Tibial nerve (tissue), 4 donors: ENCODE measurements at regions not wholly inside any gene's neighbourhood (a gene's known extent, or its start where the extent isn't known, plus 50 kb on each side); places are given as distances from the start of the nearest gene placed in this dataset.

ENCODE experiments used
- DNase-seq, 2 donors: peaks; one replicate each; pipeline ENCODE4 v3.0.0-alpha.2; 2019; ENCODE audit warnings: low spot score in 2 of 2
- H3K27ac ChIP-seq, 4 donors: fragments of 200-600 bp; sonication (generic) in 3 of 4; one replicate each; pipeline ENCODE4 v1.5.1; 2017 to 2019; ENCODE audit warnings: mild to moderate bottlenecking in 1 of 4
- H3K27me3 ChIP-seq, 2 donors: fragments of 200-600 bp; sonication (generic) in 1 of 2; one replicate each; pipeline versions ENCODE4 v1.5.1 to v1.6.0; 2017 to 2019
- H3K36me3 ChIP-seq, 3 donors: fragments of 200-600 bp; sonication (generic); one replicate each; pipeline ENCODE4 v1.5.1; 2018 to 2019
- H3K4me1 ChIP-seq, 4 donors: fragments of 200-600 bp; sonication (generic) in 3 of 4; one replicate each; pipeline ENCODE4 v1.5.1; 2017 to 2019
- H3K4me3 ChIP-seq, 4 donors: fragments of 200-600 bp; sonication (generic) in 3 of 4; one replicate each; pipeline ENCODE4 v1.5.1; 2017 to 2019; ENCODE audit warnings: mild to moderate bottlenecking in 1 of 4, moderate library complexity in 1 of 4
- H3K9me3 ChIP-seq, 4 donors: fragments of 200-600 bp; sonication (generic) in 3 of 4; one replicate each; pipeline ENCODE4 v1.5.1; 2017 to 2019
- CTCF ChIP-seq, 5 experiments: fragments of 200-600 bp in 3 of 5; fragments of 450-650 bp in 2 of 5; sonication (generic) in 3 of 5; IDR thresholded peaks; one replicate each; pipeline ENCODE4 v1.5.1; 2016 to 2019; ENCODE audit warnings: antibody characterized with exemption in 5 of 5, mild to moderate bottlenecking in 3 of 5, moderate library complexity in 2 of 5
- EP300 ChIP-seq, 2 donors: sonication (generic); formaldehyde crosslinking; IDR thresholded peaks; one replicate each; pipeline ENCODE4 v1.6.1; 2017; ENCODE audit warnings: antibody characterized with exemption in 2 of 2, mild to moderate bottlenecking in 1 of 2
- POLR2A ChIP-seq, 2 donors: fragments of 450-650 bp; IDR thresholded peaks; one replicate each; pipeline ENCODE4 v1.6.1; 2017; ENCODE audit warnings: antibody characterized with exemption in 2 of 2, mild to moderate bottlenecking in 2 of 2, moderate library complexity in 2 of 2
- WGBS, 2 donors: methylation state at CpG; one replicate each; pipeline ENCODE4 v1.1.5; 2018; 5-methylcytosine and 5-hydroxymethylcytosine counted together

DNA sequence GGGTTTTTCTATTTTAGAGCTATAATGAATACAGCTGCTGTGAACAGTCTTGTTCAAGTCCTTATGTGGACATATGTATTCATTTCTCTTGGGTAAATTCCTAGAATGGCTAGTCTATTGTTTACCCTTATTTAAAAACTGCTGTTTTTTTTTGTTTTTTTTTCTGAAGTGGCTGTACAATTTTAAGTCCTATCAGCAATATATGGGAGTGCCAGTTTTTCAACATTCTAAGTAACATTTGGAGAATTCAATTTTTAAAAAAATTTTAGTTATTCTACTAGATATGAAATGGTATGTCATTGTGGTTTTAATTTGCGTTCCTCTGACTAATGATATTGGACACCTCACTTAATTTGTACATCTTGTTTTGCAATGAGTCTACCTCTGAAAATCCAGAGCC lies 349.7 kb downstream of the SATB2 start:
- no peaks in the 10 kb centered on the region for H3K27me3 ChIP-seq
- no peaks in the 10 kb centered on the region for H3K9me3 ChIP-seq
- H3K27ac ChIP-seq, result no peak overlapping the region
- no peak for TF ChIP-seq EP300 (IDR thresholded peaks at IDR 0.05)
- no peak for TF ChIP-seq POLR2A (IDR thresholded peaks at IDR 0.05)
- no peak for TF ChIP-seq CTCF (IDR thresholded peaks at IDR 0.05)
- no peak overlapping the region for H3K4me3 ChIP-seq
- H3K4me1 ChIP-seq, result no peaks in the 10 kb centered on the region
- no peak for DNase-seq
- 88 to 95% methylated on average over 1 of the region's 1 CpG for WGBS, 2 donors
- no peaks in the 10 kb centered on the region for H3K36me3 ChIP-seq

DNA sequence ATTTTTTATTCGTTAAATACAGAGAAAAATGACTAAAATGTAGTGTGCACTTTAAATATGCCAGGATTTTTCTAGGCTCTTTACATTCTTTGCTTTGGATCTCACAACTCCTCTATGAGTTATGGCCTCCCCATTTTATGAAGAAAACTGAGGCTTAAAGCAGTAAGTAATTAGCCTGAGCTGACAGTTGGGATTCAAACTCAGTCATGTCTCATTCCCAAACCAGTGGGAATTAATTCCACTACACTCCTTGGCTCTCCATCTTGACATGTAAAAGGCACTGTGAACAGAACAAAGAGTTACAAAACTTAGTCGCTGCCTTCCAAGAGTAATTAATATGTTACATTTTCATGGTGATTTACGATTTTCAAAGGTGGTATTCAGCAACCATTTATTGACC lies 351.9 kb downstream of the SATB2 start:
- H3K4me1 ChIP-seq, result no peaks in the 10 kb centered on the region
- DNase-seq, result no peak
- TF ChIP-seq EP300 (IDR thresholded peaks at IDR 0.05) (no peak), CTCF (IDR thresholded peaks at IDR 0.05) (no peak), POLR2A (IDR thresholded peaks at IDR 0.05) (no peak)
- H3K27ac ChIP-seq, result no peak overlapping the region
- no peaks in the 10 kb centered on the region for H3K27me3 ChIP-seq
- no peaks in the 10 kb centered on the region for H3K9me3 ChIP-seq
- H3K36me3 ChIP-seq, result no peaks in the 10 kb centered on the region
- no peak overlapping the region for H3K4me3 ChIP-seq
- WGBS, 2 donors, result 66% methylated on average over 3 of the region's 3 CpGs

DNA sequence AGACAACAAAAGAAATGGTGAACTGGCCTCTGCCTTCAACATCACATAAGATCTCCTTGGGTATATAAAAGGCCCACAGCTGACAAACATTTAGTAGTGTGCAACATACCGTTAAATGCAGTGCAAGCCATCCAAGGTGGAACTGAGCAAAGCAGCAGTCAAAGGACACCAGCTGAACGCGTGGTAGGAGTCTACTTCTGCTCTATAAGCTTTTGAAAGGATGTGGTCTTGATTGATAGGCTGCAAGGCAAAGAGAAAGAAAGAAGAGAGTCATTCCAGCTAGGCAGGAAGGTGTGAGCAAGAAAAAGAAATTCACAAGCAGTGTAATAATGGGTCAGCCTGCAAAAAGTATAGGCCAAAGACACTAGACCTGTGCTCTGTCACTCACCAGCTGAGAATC lies 356.3 kb downstream of the SATB2 start:
- Histone ChIP-seq H3K27me3 (no peaks in the 10 kb centered on the region), H3K27ac (no peak overlapping the region), H3K4me3 (no peak overlapping the region), H3K36me3 (no peaks in the 10 kb centered on the region), H3K9me3 (no peaks in the 10 kb centered on the region), H3K4me1 (no peaks in the 10 kb centered on the region)
- TF ChIP-seq EP300 (IDR thresholded peaks at IDR 0.05), result no peak
- no peak for TF ChIP-seq POLR2A (IDR thresholded peaks at IDR 0.05)
- no peak for TF ChIP-seq CTCF (IDR thresholded peaks at IDR 0.05)
- 75 to 88% methylated on average over 3 of the region's 3 CpGs for WGBS, 2 donors
- no peak for DNase-seq

- H3K4me1 ChIP-seq, result no peaks in the 10 kb centered on the region
- H3K9me3 ChIP-seq, result no peaks in the 10 kb centered on the region
- H3K36me3 ChIP-seq, result no peaks in the 10 kb centered on the region
- TF ChIP-seq CTCF (IDR thresholded peaks at IDR 0.05) (no peak), EP300 (IDR thresholded peaks at IDR 0.05) (no peak), POLR2A (IDR thresholded peaks at IDR 0.05) (no peak)
- H3K4me3 ChIP-seq, result no peak overlapping the region
- no peak overlapping the region for H3K27ac ChIP-seq
- DNase-seq, result no peak
- 68 to 70% methylated on average over 4 of the region's 4 CpGs for WGBS, 2 donors
- H3K27me3 ChIP-seq, result no peaks in the 10 kb centered on the region
Observed at GRCh38 chr2:199100326-199101110, 357.2 kb downstream of the SATB2 start.

DNA sequence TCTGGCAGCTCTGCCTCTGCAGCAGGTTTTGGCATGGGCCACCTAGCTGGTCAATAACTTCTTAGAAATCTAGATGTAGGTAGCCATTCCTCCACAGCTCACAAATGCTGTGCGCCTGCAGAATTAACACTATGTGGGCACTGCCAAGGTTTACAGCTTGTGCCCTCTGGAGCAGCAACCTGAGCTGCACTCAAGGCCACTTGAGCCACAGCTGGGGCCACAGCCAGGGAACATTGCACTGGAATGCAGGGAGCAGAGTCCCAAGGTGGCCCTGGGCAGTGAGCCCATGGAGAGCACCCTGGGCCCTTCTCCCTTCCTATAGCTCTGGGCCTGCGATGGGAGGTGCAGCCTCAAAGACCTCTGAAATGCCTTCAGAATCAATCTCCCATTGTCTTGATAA lies 365.3 kb downstream of the SATB2 start:
- no peaks in the 10 kb centered on the region for H3K9me3 ChIP-seq
- H3K36me3 ChIP-seq, result no peaks in the 10 kb centered on the region
- no peaks in the 10 kb centered on the region for H3K27me3 ChIP-seq
- TF ChIP-seq POLR2A (IDR thresholded peaks at IDR 0.05), result no peak
- no peak for TF ChIP-seq CTCF (IDR thresholded peaks at IDR 0.05)
- TF ChIP-seq EP300 (IDR thresholded peaks at IDR 0.05), result no peak
- no peak for DNase-seq
- no peak overlapping the region for H3K27ac ChIP-seq
- no peaks in the 10 kb centered on the region for H3K4me1 ChIP-seq
- 86% methylated on average over 2 of the region's 2 CpGs for WGBS, 2 donors
- H3K4me3 ChIP-seq, result no peak overlapping the region
